GM18505 (cell line): ENCODE measurements at regions not wholly inside any gene's neighbourhood (a gene's known extent, or its start where the extent isn't known, plus 50 kb on each side); places are given as distances from the start of the nearest gene placed in this dataset.
"Not testable (repeated sequence)": the region's sequence is repeated elsewhere in the genome, so short reads cannot be mapped to it uniquely, and the experiment has no call there.

Experiments used
- ATAC-seq: cut with Tn5 transposase; IDR thresholded peaks from one replicate; pipeline ENCODE4 v1.9.1; 2021; ENCODE audit not compliant: unreplicated experiment
- POLR2A ChIP-seq: IDR thresholded peaks from 4 replicates; pipeline ENCODE4 v1.6.1; 2011; ENCODE audit warnings: borderline replicate concordance; ENCODE audit not compliant: insufficient read depth, insufficient read length; ENCODE audit errors: extremely low read depth

- no peak for ATAC-seq
- no peak for TF ChIP-seq POLR2A
These were observed 1498.1 kb upstream of the PCDH10 start for GRCh38 chr4:131650951-131651350.

DNA sequence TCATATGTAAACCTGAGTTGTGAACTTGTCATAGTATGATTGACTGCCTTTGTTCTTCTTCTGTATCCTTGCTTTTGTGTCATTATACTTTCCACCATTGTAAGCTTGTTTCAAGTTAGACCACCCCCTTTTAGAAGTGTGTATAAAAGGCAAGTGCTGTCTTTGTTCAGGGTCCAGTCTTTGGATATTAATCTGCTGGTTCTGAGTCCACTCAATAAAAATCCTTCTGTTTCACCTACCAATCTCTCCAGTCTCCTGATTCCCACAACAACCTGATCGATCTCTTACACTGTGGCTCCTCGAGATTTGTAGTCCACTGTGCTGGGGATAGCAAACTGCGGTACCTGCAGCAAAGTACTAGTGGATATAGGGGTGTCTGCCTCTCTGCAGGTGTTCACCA is 1465.8 kb upstream of the PCDH10 start:
- ATAC-seq = not testable (repeated sequence)

DNA sequence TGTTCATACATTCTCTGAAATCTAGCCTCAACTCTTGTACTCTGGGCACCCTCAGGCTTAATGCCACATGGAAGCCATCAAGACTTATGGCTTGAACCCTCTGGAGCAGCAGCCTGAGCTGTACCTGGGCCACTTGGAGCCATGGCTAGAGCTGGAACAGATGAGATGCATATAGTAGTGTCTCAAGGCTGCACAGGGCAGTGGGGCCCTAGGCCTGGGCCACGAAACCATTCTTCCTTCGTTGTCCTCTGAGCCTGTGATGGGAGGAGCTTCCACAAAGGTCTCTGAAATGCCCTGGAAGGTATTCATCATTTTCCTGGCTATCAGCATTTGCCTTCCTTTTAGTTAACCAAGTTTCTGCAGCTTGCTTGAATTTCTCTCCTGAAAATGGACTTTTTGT is 1427.2 kb upstream of the PCDH10 start:
- TF ChIP-seq POLR2A = no peak
- no peak for ATAC-seq

DNA sequence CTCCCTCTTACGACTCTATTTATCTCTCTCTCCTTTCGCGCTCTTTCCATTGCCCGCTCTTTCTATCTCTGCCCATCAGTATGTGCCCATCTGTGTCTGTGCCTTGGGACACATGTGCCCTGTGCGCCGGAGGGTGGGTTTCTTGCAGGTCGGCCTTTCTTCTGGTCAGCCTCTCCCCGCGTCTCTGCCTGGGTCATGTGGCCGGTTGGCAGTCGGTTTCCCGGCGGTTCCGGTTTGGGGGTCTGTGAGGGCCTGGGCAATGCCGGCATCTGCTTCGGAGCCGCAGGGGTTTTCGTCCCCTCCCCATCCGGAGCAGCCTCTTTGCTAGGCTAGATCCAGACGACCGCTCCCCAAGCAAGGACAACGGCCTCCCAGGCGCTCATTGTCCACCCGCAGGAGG is 1426.0 kb upstream of the PCDH10 start:
- not testable (repeated sequence) for ATAC-seq

- ATAC-seq = not testable (repeated sequence)
These were observed 1424.2 kb upstream of the PCDH10 start for GRCh38 chr4:131724847-131725246.

- not testable (repeated sequence) for ATAC-seq
These were observed 1423.6 kb upstream of the PCDH10 start for GRCh38 chr4:131725521-131725920.

GRCh38 chr4:131726940-131727339 is 1422.2 kb upstream of the PCDH10 start:
- ATAC-seq = not testable (repeated sequence)

- not testable (repeated sequence) for ATAC-seq
These were observed 1421.7 kb upstream of the PCDH10 start for GRCh38 chr4:131727418-131727817.

DNA sequence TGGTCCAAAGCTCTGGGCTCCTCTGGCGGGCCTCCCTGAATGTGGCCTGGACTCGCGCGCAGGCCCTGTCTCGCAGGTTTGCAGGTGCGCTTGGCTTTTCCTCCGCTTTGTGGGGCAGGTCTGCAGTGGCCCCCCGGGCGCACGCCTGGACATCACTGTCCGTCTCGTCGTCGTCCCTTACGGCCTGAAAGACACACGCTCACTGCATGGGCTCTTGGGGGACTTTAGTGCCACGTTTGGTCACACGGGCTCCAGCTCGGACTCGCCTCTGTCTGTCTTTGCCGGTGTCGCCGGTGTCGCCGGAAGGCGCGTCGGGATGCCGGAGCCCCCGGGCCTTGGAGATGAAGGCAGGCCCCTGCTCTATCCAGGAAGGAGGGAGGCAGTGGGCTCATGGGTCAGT is 1419.9 kb upstream of the PCDH10 start:
- ATAC-seq = not testable (repeated sequence)

- not testable (repeated sequence) for ATAC-seq
These were observed 1419.2 kb upstream of the PCDH10 start for GRCh38 chr4:131729716-131730398.

DNA sequence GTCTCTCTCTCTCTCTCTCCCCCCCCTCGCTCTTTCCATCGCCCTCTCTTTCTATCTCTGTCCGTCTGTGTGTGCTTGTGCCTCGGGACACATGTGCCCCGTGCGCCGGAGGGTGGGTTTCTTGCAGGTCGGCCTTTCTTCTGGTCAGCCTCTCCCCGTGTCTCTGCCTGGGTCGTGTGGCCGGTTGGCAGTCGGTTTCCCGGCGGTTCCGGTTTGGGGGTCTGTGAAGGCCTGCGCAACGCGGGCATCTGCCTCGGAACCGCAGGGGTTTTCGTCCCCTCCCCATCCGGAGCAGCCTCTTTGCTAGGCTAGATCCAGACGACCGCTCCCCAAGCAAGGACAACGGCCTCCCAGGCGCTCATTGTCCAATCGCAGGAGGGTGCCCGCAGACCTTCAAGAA is 1418.5 kb upstream of the PCDH10 start:
- not testable (repeated sequence) for ATAC-seq

DNA sequence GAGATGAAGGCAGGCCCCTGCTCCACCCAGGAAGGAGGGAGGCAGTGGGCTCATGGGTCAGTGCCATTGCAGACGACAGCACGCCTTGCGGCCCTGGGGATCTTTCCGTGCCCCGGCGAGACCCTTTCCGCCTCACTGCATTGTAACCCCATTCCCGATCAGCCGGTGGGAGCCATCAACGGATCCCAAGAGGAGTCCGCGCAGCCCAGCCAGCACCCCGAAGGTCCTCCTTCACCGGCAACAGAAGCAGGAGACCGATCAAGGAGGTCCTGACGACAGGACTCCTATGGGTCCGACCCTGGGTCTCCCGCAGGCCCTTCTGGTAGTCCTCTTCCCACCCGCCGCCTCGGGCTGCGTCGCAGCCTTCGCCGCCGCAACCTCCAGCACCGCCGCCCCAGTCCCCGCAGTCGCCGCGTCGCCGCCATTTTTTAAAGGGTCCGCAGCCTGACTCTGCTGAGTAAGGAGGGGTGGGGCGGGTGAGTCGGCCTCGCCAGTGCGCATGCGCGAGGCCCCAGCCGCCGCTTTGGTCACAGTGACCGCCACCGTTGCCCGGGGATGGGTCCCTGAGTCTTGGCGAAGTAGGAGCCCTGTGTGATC is 1417.0 kb upstream of the PCDH10 start:
- ATAC-seq = not testable (repeated sequence)

DNA sequence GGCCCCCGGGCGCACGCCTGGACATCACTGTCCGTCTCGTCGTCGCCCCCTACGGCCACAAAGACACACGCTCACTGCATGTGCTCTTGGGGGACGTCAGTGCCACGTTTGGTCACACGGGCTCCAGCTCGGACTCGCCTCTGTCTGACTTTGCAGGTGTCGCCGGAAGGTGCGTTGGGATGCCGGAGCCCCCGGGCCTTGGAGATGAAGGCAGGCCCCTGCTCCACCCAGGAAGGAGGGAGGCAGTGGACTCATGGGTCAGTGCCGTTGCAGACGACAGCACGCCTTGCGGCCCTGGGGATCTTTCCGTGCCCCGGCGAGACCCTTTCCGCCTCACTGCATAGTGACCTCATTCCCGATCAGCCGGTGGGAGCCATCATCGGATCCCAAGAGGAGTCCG is 1414.8 kb upstream of the PCDH10 start:
- ATAC-seq = not testable (repeated sequence)

- not testable (repeated sequence) for ATAC-seq
These were observed 1414.2 kb upstream of the PCDH10 start for GRCh38 chr4:131734851-131735385.

DNA sequence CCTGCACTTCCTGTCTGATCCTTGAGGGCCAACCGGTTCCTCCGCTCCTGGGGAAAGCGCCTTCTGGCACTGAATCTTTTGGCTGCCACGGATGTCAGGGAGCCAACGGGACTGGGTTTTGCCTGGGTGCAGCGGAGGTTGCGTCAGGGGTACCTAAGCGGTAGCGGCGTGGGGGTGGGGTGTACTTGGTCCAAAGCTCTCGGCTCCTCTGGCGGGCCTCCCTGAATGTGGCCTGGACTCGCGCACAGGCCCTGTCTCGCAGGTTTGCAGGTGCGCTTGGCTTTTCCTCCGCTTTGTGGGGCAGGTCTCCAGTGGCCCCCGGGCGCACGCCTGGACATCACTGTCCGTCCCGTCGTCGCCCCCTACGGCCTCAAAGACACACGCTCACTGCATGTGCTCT is 1410.1 kb upstream of the PCDH10 start:
- not testable (repeated sequence) for ATAC-seq

DNA sequence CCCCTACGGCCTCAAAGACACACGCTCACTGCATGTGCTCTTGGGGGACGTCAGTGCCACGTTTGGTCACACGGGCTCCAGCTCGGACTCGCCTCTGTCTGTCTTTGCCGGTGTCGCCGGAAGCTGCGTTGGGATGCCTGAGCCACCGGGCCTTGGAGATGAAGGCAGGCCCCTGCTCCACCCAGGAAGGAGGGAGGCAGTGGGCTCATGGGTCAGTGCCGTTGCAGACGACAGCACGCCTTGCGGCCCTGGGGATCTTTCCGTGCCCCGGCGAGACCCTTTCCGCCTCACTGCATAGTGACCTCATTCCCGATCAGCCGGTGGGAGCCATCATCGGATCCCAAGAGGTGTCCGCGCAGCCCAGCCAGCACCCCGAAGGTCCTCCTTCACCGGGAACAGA is 1407.3 kb upstream of the PCDH10 start:
- not testable (repeated sequence) for ATAC-seq

GRCh38 chr4:131742536-131743205 is 1406.4 kb upstream of the PCDH10 start:
- not testable (repeated sequence) for ATAC-seq

DNA sequence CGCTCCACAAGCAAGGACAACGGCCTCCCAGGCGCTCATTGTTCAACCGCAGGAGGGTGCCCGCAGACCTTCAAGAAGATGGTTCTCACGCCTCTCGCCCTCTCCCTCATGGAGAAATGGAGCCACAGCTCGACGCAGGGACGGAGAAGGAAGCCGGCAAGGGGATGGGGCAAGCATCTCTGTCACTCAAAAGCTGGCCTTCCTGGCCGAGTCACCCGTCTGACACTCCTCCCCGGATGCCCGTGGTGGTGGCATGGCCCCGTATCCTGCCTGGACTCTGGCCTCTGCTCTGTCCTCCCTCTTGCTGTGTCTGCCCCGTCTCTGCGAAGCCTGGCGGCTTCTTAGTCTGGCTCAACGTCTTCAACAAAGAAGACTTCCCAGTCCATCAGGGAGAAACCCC is 1405.7 kb upstream of the PCDH10 start:
- not testable (repeated sequence) for ATAC-seq

- not testable (repeated sequence) for ATAC-seq
These were observed 1401.9 kb upstream of the PCDH10 start for GRCh38 chr4:131747203-131747602.

DNA sequence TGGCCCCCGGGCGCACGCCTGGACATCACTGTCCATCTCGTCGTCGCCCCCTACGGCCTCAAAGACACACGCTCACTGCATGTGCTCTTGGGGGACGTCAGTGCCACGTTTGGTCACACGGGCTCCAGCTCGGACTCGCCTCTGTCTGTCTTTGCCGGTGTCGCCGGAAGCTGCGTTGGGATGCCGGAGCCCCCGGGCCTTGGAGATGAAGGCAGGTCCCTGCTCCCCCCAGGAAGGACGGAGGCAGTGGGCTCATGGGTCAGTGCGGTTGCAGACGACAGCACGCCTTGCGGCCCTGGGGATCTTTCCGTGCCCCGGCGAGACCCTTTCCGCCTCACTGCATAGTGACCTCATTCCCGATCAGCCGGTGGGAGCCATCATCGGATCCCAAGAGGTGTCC is 1399.9 kb upstream of the PCDH10 start:
- ATAC-seq = not testable (repeated sequence)

- ATAC-seq = not testable (repeated sequence)
These were observed 1399.1 kb upstream of the PCDH10 start for GRCh38 chr4:131750006-131750405.
